Astrocyte (in vitro differentiated cells and primary cell): ENCODE measurements at regions not wholly inside any gene's neighbourhood (a gene's known extent, or its start where the extent isn't known, plus 50 kb on each side); places are given as distances from the start of the nearest gene placed in this dataset.
"Not testable (repeated sequence)": the region's sequence is repeated elsewhere in the genome, so short reads cannot be mapped to it uniquely, and the experiment has no call there.

ENCODE experiments used
- DNase-seq: peaks from one replicate; pipeline ENCODE4 v3.0.0-alpha.2; 2010; ENCODE audit warnings: low read depth
- FAIRE-seq: peaks from 2 replicates; lab custom pipeline; 2011; peaks lifted over from hg19 to GRCh38; lab: Jason Lieb, UNC
- H2AFZ ChIP-seq: 2 replicates; pipeline ENCODE4 v1.6.0; 2012; ENCODE audit warnings: low read depth, low read length, inconsistent platforms
- H3K27ac ChIP-seq: 2 replicates; pipeline ENCODE4 v1.5.1; 2011; ENCODE audit warnings: low read depth, low read length, inconsistent platforms
- H3K27me3 ChIP-seq: 2 replicates; pipeline ENCODE4 v1.6.0; 2011; ENCODE audit warnings: low read length, inconsistent platforms; ENCODE audit not compliant: insufficient read depth
- H3K36me3 ChIP-seq: 2 replicates; pipeline ENCODE4 v1.5.1; 2011; ENCODE audit warnings: low read length, inconsistent platforms; ENCODE audit not compliant: insufficient read depth
- H3K4me1 ChIP-seq: 2 replicates; pipeline ENCODE4 v1.5.1; 2011; ENCODE audit warnings: low read length, inconsistent platforms; ENCODE audit not compliant: insufficient read depth
- H3K4me2 ChIP-seq: 2 replicates; pipeline ENCODE4 v1.6.0; 2012; ENCODE audit warnings: low read length, inconsistent platforms
- H3K4me3 ChIP-seq: 2 replicates; pipeline ENCODE4 v1.5.1; 2011; ENCODE audit warnings: low read depth, mild to moderate bottlenecking, low read length, inconsistent platforms; ENCODE audit not compliant: insufficient read depth
- H3K79me2 ChIP-seq: 2 replicates; pipeline ENCODE4 v1.6.0; 2012; ENCODE audit warnings: mild to moderate bottlenecking, low read length, inconsistent platforms; ENCODE audit not compliant: insufficient read depth
- H3K9ac ChIP-seq: 2 replicates; pipeline ENCODE4 v1.6.0; 2012; ENCODE audit warnings: mild to moderate bottlenecking, low read length, inconsistent platforms
- H3K9me3 ChIP-seq: 2 replicates; pipeline ENCODE4 v1.5.1; 2012; ENCODE audit warnings: low read depth, mild to moderate bottlenecking, low read length, inconsistent platforms; ENCODE audit not compliant: insufficient read depth
- H4K20me1 ChIP-seq: 2 replicates; pipeline ENCODE4 v1.6.0; 2012; ENCODE audit warnings: low read length, inconsistent platforms; ENCODE audit not compliant: insufficient read depth
- H3K27ac Mint-ChIP-seq: one replicate; pipeline ENCODE4 v1.8.0; 2021; ENCODE audit warnings: mild to moderate bottlenecking, mixed read lengths; ENCODE audit not compliant: unreplicated experiment
- H3K27me3 Mint-ChIP-seq: one replicate; pipeline ENCODE4 v1.8.0; 2021; ENCODE audit warnings: low read depth, mixed read lengths; ENCODE audit not compliant: unreplicated experiment
- H3K36me3 Mint-ChIP-seq: one replicate; pipeline ENCODE4 v1.8.0; 2021; ENCODE audit warnings: low read depth, mixed read lengths; ENCODE audit not compliant: unreplicated experiment
- H3K4me1 Mint-ChIP-seq: one replicate; pipeline ENCODE4 v1.8.0; 2021; ENCODE audit warnings: low read depth, mixed read lengths; ENCODE audit not compliant: unreplicated experiment
- H3K4me3 Mint-ChIP-seq: one replicate; pipeline ENCODE4 v1.8.0; 2021; ENCODE audit warnings: mild to moderate bottlenecking, moderate library complexity, mixed read lengths; ENCODE audit not compliant: unreplicated experiment
- H3K9me3 Mint-ChIP-seq: one replicate; pipeline ENCODE4 v1.8.0; 2021; ENCODE audit warnings: mild to moderate bottlenecking, mixed read lengths; ENCODE audit not compliant: unreplicated experiment
- EZH2 ChIP-seq: IDR thresholded peaks from 2 replicates; pipeline ENCODE4 v1.6.1; 2012; ENCODE audit warnings: mild to moderate bottlenecking, low read length, inconsistent platforms; ENCODE audit not compliant: insufficient read depth
- TF ChIP-seq, protein P1 (sequence below): IDR thresholded peaks from 2 replicates; pipeline ENCODE4 v1.5.1; 2011; ENCODE audit warnings: low read depth, mild to moderate bottlenecking, inconsistent platforms, low read length, moderate library complexity; ENCODE audit not compliant: insufficient read depth

- H3K27me3 Mint-ChIP-seq: no peaks in the 10 kb centered on the region
- no peak overlapping the region for H3K9ac ChIP-seq
These were observed 90.2 kb upstream of the BTG1 start for GRCh38 chr12:92235703-92236472.

DNA sequence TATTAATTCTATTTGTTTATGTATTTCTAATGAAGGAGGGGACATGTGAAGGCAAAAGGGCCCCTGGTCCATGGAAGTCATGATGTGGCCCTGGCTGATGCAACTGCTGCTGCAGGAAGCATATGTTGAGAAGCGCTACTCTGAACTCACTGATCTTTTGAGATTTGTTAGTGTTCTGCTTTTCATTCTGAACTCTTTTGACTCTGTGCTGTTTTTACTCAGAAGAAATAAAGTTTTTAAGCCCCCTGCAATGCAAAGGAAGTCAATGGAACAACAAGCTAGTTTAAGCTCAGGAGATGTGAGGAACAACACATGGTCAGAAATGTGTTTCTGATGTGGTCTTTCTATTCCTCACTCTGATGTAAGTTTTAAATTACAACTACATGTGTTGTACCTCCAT is 88.9 kb upstream of the BTG1 start:
- no peak for FAIRE-seq
- Histone ChIP-seq H3K79me2 (no peaks in the 10 kb centered on the region), H3K36me3 (no peaks in the 10 kb centered on the region), H3K27ac (no peak overlapping the region), H4K20me1 (no peaks in the 10 kb centered on the region), H3K4me3 (no peak overlapping the region), H3K27me3 (no peaks in the 10 kb centered on the region), H2AFZ (no peak overlapping the region), H3K9me3 (no peaks in the 10 kb centered on the region), H3K9ac (no peak overlapping the region), H3K4me2 (no peak overlapping the region), H3K4me1 (no peaks in the 10 kb centered on the region)
- no peaks in the 10 kb centered on the region for H3K27me3 Mint-ChIP-seq
- H3K4me3 Mint-ChIP-seq: no peak overlapping the region
- no peak for TF ChIP-seq EZH2
- TF ChIP-seq, protein P1, sequence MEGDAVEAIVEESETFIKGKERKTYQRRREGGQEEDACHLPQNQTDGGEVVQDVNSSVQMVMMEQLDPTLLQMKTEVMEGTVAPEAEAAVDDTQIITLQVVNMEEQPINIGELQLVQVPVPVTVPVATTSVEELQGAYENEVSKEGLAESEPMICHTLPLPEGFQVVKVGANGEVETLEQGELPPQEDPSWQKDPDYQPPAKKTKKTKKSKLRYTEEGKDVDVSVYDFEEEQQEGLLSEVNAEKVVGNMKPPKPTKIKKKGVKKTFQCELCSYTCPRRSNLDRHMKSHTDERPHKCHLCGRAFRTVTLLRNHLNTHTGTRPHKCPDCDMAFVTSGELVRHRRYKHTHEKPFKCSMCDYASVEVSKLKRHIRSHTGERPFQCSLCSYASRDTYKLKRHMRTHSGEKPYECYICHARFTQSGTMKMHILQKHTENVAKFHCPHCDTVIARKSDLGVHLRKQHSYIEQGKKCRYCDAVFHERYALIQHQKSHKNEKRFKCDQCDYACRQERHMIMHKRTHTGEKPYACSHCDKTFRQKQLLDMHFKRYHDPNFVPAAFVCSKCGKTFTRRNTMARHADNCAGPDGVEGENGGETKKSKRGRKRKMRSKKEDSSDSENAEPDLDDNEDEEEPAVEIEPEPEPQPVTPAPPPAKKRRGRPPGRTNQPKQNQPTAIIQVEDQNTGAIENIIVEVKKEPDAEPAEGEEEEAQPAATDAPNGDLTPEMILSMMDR: no peak
- H3K36me3 Mint-ChIP-seq: no peaks in the 10 kb centered on the region
- H3K4me1 Mint-ChIP-seq: no peaks in the 10 kb centered on the region
- H3K27ac Mint-ChIP-seq: no peak overlapping the region
- no peaks in the 10 kb centered on the region for H3K9me3 Mint-ChIP-seq
- DNase-seq: no peak

More at GRCh38 chr12:92235703-92236472, 90.2 kb upstream of the BTG1 start:
- Histone ChIP-seq H3K4me2 (no peak overlapping the region), H3K27me3 (no peaks in the 10 kb centered on the region), H4K20me1 (no peaks in the 10 kb centered on the region), H3K9me3 (no peaks in the 10 kb centered on the region), H3K79me2 (no peaks in the 10 kb centered on the region), H3K27ac (no peak overlapping the region), H3K36me3 (no peaks in the 10 kb centered on the region), H3K4me1 (no peaks in the 10 kb centered on the region), H3K4me3 (no peak overlapping the region), H2AFZ (no peak overlapping the region)
- H3K9me3 Mint-ChIP-seq: no peaks in the 10 kb centered on the region
- TF ChIP-seq, protein P1: no peak
- no peak for TF ChIP-seq EZH2
- DNase-seq: no peak
- H3K4me3 Mint-ChIP-seq: no peak overlapping the region
- H3K36me3 Mint-ChIP-seq: no peaks in the 10 kb centered on the region
- FAIRE-seq: no peak
- H3K4me1 Mint-ChIP-seq: no peaks in the 10 kb centered on the region
- no peak overlapping the region for H3K27ac Mint-ChIP-seq

DNA sequence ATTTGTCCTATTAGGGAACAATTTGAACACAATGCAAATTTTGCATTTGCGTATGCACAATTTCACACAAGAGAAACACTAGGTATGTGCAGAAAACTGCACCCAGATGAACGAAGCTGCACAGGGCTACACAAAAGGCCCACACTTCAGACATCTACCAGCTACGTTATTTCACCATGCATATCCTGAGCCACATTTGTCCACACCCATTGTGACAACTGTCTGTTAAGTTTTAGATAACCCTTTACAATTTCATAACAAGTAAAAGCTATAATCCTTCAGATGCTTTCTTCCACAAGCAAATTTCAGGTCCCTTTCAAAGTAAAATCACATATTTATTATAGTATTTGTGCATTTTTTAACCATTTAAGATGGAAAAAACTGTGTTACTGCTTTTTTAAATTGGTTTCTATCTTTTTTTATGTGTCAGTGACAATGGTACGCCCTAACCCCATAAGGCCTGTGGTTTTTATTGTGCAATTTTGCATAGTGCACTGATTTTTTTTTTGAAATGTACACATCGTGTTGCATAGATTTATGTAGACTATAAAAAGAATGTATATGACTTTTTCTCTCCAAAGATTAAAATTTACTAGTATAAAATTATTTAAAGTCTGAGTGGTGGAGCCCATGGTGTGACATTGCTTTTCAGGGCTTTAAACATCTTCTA is 87.8 kb upstream of the BTG1 start:
- no peak overlapping the region for H3K4me3 ChIP-seq
- H3K4me2 ChIP-seq: no peak overlapping the region
- no peaks in the 10 kb centered on the region for H3K4me1 ChIP-seq
- no peak overlapping the region for H3K27ac ChIP-seq
- Mint-ChIP-seq H3K4me1 (no peaks in the 10 kb centered on the region), H3K4me3 (no peak overlapping the region), H3K9me3 (no peaks in the 10 kb centered on the region), H3K27me3 (no peaks in the 10 kb centered on the region), H3K36me3 (no peaks in the 10 kb centered on the region), H3K27ac (no peak overlapping the region)
- H3K27me3 ChIP-seq: no peaks in the 10 kb centered on the region
- FAIRE-seq (no peak), DNase-seq (no peak)
- no peak for TF ChIP-seq EZH2
- TF ChIP-seq, protein P1: no peak
- no peaks in the 10 kb centered on the region for H3K9me3 ChIP-seq
- H4K20me1 ChIP-seq: no peaks in the 10 kb centered on the region
- no peak overlapping the region for H3K9ac ChIP-seq
- H2AFZ ChIP-seq: no peak overlapping the region
- no peaks in the 10 kb centered on the region for H3K79me2 ChIP-seq
- no peaks in the 10 kb centered on the region for H3K36me3 ChIP-seq

GRCh38 chr12:92232371-92232932 is 86.8 kb upstream of the BTG1 start:
- not testable (repeated sequence) for FAIRE-seq, H3K27ac ChIP-seq, H3K9ac ChIP-seq, H3K4me3 Mint-ChIP-seq, H3K4me2 ChIP-seq, H3K4me3 ChIP-seq, H3K9me3 Mint-ChIP-seq, H3K36me3 ChIP-seq, H3K4me1 ChIP-seq, H3K27me3 ChIP-seq, H2AFZ ChIP-seq, H3K9me3 ChIP-seq, H3K79me2 ChIP-seq, H3K27ac Mint-ChIP-seq, H4K20me1 ChIP-seq, H3K4me1 Mint-ChIP-seq, H3K36me3 Mint-ChIP-seq, DNase-seq, H3K27me3 Mint-ChIP-seq
